Hematopoietic multipotent progenitor cell treated with erythropoietin and hydrocortisone succinate and interleukin-3 and kit ligand, for 8 days (in vitro differentiated cells): ENCODE measurements at regions not wholly inside any gene's neighbourhood (a gene's known extent, or its start where the extent isn't known, plus 50 kb on each side); places are given as distances from the start of the nearest gene placed in this dataset.
A peak's percentile ranks its signal among the peaks of the same experiment; 100 is the strongest.

ENCODE experiments used
- DNase-seq: peaks from one replicate; pipeline ENCODE4 v3.0.0-alpha.2; 2015

- no peak for DNase-seq
Observed at GRCh38 chr20:62563561-62563960, 78.7 kb upstream of the SLCO4A1 start.

GRCh38 chr20:62564456-62565245 is 77.7 kb upstream of the SLCO4A1 start:
- no peak for DNase-seq

- DNase-seq: no peak
Observed at GRCh38 chr20:62566266-62566665, 76.0 kb upstream of the SLCO4A1 start.

GRCh38 chr20:62566771-62567170 is 75.5 kb upstream of the SLCO4A1 start:
- no peak for DNase-seq

GRCh38 chr20:62567246-62568044 is 74.9 kb upstream of the SLCO4A1 start:
- DNase-seq: no peak

- no peak for DNase-seq
Observed at GRCh38 chr20:62568045-62568389, 74.3 kb upstream of the SLCO4A1 start.

- DNase-seq: no peak
Observed at GRCh38 chr20:62569615-62570014, 72.7 kb upstream of the SLCO4A1 start.

- no peak for DNase-seq
Observed at GRCh38 chr20:62570403-62570802, 71.9 kb upstream of the SLCO4A1 start.

- DNase-seq: no peak
Observed at GRCh38 chr20:62570897-62571668, 71.2 kb upstream of the SLCO4A1 start.

GRCh38 chr20:62571669-62572344 is 70.5 kb upstream of the SLCO4A1 start:
- DNase-seq: peak; percentile 70

- DNase-seq: no peak
Observed at GRCh38 chr20:62572980-62573379, 69.3 kb upstream of the SLCO4A1 start.

- DNase-seq: no peak
Observed at GRCh38 chr20:62573817-62574216, 68.5 kb upstream of the SLCO4A1 start.

- DNase-seq: no peak
Observed at GRCh38 chr20:62574230-62574993, 67.9 kb upstream of the SLCO4A1 start.

- no peak for DNase-seq
Observed at GRCh38 chr20:62575976-62576722, 66.2 kb upstream of the SLCO4A1 start.

GRCh38 chr20:62576815-62577489 is 65.4 kb upstream of the SLCO4A1 start:
- DNase-seq: no peak

GRCh38 chr20:62577490-62577836 is 64.8 kb upstream of the SLCO4A1 start:
- no peak for DNase-seq

- no peak for DNase-seq
Observed at GRCh38 chr20:62578294-62578897, 63.9 kb upstream of the SLCO4A1 start.

GRCh38 chr20:62580052-62580451 is 62.3 kb upstream of the SLCO4A1 start:
- DNase-seq: no peak

- no peak for DNase-seq
Observed at GRCh38 chr20:62580733-62581132, 61.6 kb upstream of the SLCO4A1 start.

GRCh38 chr20:62581308-62581707 is 61.0 kb upstream of the SLCO4A1 start:
- no peak for DNase-seq

GRCh38 chr20:62581806-62582205 is 60.5 kb upstream of the SLCO4A1 start:
- no peak for DNase-seq
